OCI-M1 (cell line): ENCODE measurements at regions not wholly inside any gene's neighbourhood (a gene's known extent, or its start where the extent isn't known, plus 50 kb on each side); places are given as distances from the start of the nearest gene placed in this dataset.

Experiments
- DNase-seq: peaks from one replicate; lab custom pipeline; 2025; lab: John Stamatoyannopoulos, UW

GRCh38 chr5:38643616-38644015, 87.2 kb upstream of the LIFR start:
- no peak for DNase-seq

- no peak for DNase-seq
These were observed 89.1 kb upstream of the LIFR start for GRCh38 chr5:38645508-38645907.

- no peak for DNase-seq
These were observed 92.4 kb upstream of the LIFR start for GRCh38 chr5:38648703-38649291.

- DNase-seq, result no peak
These were observed 94.1 kb upstream of the LIFR start for GRCh38 chr5:38650540-38650939.

- DNase-seq, result peak; percentile 21
These were observed 94.5 kb upstream of the LIFR start for GRCh38 chr5:38650946-38651345.

- DNase-seq, result no peak
These were observed 95.4 kb upstream of the LIFR start for GRCh38 chr5:38651806-38652205.

- DNase-seq, result no peak
These were observed 96.9 kb upstream of the LIFR start for GRCh38 chr5:38653389-38653788.

GRCh38 chr5:38655691-38656090, 99.2 kb upstream of the LIFR start:
- no peak for DNase-seq

GRCh38 chr5:38656568-38656967, 100.1 kb upstream of the LIFR start:
- no peak for DNase-seq

GRCh38 chr5:38657020-38657419, 100.6 kb upstream of the LIFR start:
- no peak for DNase-seq

- peak; percentile 82 for DNase-seq
These were observed 103.8 kb upstream of the LIFR start for GRCh38 chr5:38660194-38660668.

- no peak for DNase-seq
These were observed 105.6 kb upstream of the LIFR start for GRCh38 chr5:38662090-38662489.

GRCh38 chr5:38663249-38663648, 106.8 kb upstream of the LIFR start:
- DNase-seq, result no peak

GRCh38 chr5:38666668-38667498, 110.4 kb upstream of the LIFR start:
- peak; percentile 4 for DNase-seq

GRCh38 chr5:38667499-38667776, 111.0 kb upstream of the LIFR start:
- DNase-seq, result no peak

- DNase-seq, result no peak
These were observed 113.0 kb upstream of the LIFR start for GRCh38 chr5:38669361-38669880.

- DNase-seq, result no peak
These were observed 113.6 kb upstream of the LIFR start for GRCh38 chr5:38670066-38670465.

GRCh38 chr5:38670878-38671277, 114.4 kb upstream of the LIFR start:
- DNase-seq, result no peak

- no peak for DNase-seq
These were observed 115.8 kb upstream of the LIFR start for GRCh38 chr5:38672059-38672788.

GRCh38 chr5:38673671-38674071, 117.2 kb upstream of the LIFR start:
- DNase-seq, result no peak

- DNase-seq, result no peak
These were observed 119.0 kb upstream of the LIFR start for GRCh38 chr5:38675443-38675842.

GRCh38 chr5:38677636-38678035, 121.2 kb upstream of the LIFR start:
- DNase-seq, result no peak

GRCh38 chr5:38678076-38678475, 121.6 kb upstream of the LIFR start:
- DNase-seq, result no peak
